ENCODE measurements at regions not wholly inside any gene's neighbourhood (a gene's known extent, or its start where the extent isn't known, plus 50 kb on each side); places are given as distances from the start of the nearest gene placed in this dataset.

DNA sequence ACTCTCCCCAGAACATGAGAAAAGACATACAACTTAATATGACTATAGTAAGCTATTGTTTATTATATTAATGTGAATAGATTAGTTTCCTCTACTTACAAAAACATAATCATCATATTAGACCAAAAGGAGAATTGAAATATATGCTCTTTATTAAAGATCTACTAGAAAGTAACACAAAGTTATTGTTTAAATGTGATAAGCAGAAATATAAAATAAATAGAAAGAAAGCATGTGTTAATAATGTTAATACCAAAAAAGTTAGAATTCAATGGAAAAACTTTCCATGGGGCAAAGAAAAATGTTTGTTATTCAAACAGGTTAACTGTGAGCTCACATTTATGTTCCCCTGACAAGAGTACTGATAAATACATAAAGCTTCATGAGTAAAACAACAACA lies 421.4 kb upstream of the UBE2E3 start:
- no peak for DNase-seq (ENCODE audit: extremely low read depth, low read depth)
- no peak overlapping the region for H3K4me3 ChIP-seq (replicated peaks; ENCODE audit: low read depth, low read length)
- TF ChIP-seq, protein P1, sequence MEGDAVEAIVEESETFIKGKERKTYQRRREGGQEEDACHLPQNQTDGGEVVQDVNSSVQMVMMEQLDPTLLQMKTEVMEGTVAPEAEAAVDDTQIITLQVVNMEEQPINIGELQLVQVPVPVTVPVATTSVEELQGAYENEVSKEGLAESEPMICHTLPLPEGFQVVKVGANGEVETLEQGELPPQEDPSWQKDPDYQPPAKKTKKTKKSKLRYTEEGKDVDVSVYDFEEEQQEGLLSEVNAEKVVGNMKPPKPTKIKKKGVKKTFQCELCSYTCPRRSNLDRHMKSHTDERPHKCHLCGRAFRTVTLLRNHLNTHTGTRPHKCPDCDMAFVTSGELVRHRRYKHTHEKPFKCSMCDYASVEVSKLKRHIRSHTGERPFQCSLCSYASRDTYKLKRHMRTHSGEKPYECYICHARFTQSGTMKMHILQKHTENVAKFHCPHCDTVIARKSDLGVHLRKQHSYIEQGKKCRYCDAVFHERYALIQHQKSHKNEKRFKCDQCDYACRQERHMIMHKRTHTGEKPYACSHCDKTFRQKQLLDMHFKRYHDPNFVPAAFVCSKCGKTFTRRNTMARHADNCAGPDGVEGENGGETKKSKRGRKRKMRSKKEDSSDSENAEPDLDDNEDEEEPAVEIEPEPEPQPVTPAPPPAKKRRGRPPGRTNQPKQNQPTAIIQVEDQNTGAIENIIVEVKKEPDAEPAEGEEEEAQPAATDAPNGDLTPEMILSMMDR (IDR thresholded peaks at IDR 0.05; ENCODE audit: low read depth, low read length, missing control alignments), result no peak

DNA sequence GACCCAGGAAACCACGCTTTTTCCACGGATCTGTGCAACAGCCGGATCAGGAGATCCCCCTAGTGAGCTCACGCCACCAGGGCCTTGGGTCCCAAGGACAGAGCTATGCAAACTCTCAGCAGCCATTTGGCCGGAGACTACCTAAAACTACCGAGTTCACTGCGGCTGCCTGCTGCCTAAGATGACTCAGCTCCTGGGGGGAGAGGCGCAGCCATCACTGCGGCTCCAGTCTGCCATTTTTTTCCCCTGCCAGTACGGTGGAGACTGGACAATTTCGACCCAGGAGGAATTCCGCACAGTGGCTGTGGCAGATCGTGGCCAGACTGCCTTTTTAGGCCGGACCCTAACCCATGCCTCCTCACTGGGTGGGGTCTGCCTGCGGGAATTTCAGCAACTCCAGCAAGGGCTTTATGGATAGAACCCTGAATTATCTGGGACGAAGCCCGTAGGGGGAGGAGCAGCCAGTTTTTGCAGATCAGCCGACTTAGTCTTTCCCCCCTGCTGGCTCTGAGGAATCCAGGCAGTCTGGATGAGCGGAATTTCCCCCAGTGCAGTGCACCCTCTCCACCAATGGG lies 424.9 kb upstream of the UBE2E3 start:
- DNase-seq (ENCODE audit: extremely low read depth, low read depth), result no peak
- no peak overlapping the region for H3K4me3 ChIP-seq (replicated peaks; ENCODE audit: low read depth, low read length)
- TF ChIP-seq, protein P1 (IDR thresholded peaks at IDR 0.05; ENCODE audit: low read depth, low read length, missing control alignments), result no peak

DNA sequence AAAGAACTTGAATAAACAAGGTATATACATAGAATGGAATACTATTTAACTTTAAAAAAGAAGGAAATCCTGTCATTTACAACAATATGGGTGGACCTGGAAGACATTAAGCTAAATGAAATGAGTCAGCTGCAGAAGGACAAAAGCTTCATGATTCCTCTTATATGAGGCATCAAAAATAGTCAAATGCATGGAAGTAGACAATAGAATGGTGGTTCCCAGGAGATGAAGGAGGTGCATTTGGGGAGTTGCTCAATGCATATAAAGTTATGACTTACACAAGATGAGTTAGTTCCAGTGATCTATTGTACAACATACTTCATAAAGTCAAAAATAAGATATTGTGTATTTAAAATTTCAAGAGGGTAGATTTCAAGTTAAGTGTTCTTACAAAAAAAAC lies 426.1 kb upstream of the UBE2E3 start:
- TF ChIP-seq, protein P1 (IDR thresholded peaks at IDR 0.05; ENCODE audit: low read depth, low read length, missing control alignments), result no peak
- DNase-seq (ENCODE audit: extremely low read depth, low read depth), result no peak
- H3K4me3 ChIP-seq (replicated peaks; ENCODE audit: low read depth, low read length), result no peak overlapping the region

DNA sequence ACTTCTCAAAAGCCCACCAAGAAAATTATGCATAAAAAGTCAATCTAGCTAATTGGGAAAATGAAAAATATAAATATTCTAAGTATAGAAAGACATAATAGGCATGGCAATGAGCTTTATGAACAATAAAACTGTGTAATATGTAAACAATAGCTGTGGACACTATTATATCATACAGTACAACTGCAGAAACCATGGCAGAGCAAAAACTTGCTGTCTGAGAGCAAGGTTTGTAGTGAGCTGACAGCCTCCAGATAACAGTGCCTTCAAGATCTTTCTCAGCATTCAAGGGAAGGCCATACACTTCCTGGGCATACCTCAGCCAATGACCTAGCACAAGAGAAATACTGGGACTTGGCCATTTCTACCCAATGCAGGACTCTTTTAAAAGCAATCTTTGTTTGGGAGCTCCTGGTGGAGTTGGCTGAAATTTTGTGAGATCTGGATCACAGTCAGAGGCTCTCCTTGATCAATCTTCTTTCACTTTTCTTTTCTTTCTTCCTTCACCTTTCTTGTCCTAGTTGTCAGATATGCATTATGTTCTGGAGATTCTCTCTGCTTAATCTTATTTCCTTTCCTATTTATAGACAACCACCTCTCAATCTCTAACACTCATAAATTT lies 427.2 kb upstream of the UBE2E3 start:
- TF ChIP-seq, protein P1 (IDR thresholded peaks at IDR 0.05; ENCODE audit: low read depth, low read length, missing control alignments), result no peak
- DNase-seq (ENCODE audit: extremely low read depth, low read depth), result no peak
- H3K4me3 ChIP-seq (replicated peaks; ENCODE audit: low read depth, low read length), result no peak overlapping the region

DNA sequence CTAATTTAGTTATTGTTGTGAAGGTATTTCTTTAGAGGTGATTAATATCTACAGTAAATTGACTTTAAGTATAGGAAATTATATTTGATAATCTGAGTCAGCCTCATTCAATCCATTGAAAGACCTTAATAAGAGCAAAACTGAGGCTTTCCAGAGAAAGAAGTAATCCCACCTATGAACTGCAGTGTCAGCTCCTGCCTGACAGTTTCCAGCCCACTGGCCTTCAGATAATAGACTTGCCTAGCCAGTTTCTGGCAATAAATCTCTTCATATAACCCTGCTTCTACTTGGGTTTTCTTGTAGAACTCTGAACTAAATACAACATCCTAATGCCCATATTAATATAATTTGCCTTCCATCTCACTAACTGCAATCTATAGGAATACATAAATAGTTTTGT lies 437.9 kb upstream of the UBE2E3 start:
- DNase-seq (ENCODE audit: extremely low read depth, low read depth), result no peak
- TF ChIP-seq, protein P1 (IDR thresholded peaks at IDR 0.05; ENCODE audit: low read depth, low read length, missing control alignments), result no peak
- H3K4me3 ChIP-seq (replicated peaks; ENCODE audit: low read depth, low read length), result no peak overlapping the region

DNA sequence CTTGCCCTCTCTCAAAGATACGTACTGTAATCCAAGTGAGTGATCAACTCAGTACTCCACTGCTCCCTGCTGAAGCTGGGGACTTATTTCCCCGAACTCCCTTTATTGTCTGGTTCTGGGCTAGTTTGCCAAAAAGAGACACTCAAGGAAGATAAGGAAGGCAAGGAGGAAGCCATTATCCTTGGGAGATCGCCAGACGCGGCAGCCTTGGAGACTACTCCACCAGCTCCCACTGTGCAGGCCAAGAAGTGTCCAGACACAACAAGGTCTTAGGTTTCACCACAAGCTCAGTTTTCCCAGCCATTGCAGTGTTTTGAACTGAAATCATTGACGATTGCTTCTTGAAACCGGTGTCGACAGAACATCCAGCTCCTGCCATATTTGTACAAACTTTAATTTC lies 439.6 kb upstream of the UBE2E3 start:
- DNase-seq (ENCODE audit: extremely low read depth, low read depth), result no peak
- TF ChIP-seq, protein P1 (IDR thresholded peaks at IDR 0.05; ENCODE audit: low read depth, low read length, missing control alignments), result no peak
- no peak overlapping the region for H3K4me3 ChIP-seq (replicated peaks; ENCODE audit: low read depth, low read length)

DNA sequence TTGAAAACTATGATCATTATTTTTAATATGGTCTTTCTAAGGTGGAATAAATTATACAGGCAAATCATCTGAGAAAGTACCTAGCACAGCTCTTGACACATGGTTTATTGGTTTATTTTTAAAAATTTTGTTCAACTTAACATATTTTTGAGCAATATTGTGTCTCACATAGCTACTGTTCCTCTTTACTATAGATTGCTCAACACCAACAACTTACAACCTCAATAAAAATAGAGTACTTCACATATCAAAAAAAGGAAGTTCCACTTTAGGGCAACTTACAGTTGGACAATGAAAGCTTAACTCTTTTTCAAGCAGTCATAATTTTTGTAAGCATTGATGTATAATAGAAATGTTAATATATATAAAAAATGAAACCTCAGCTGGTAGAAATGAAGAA lies 440.9 kb upstream of the UBE2E3 start:
- H3K4me3 ChIP-seq (replicated peaks; ENCODE audit: low read depth, low read length), result no peak overlapping the region
- TF ChIP-seq, protein P1 (IDR thresholded peaks at IDR 0.05; ENCODE audit: low read depth, low read length, missing control alignments), result no peak
- no peak for DNase-seq (ENCODE audit: extremely low read depth, low read depth)

Data from HFF-Myc (cell line).